Neuronal stem cell (in vitro differentiated cells): ENCODE measurements at regions not wholly inside any gene's neighbourhood (a gene's known extent, or its start where the extent isn't known, plus 50 kb on each side); places are given as distances from the start of the nearest gene placed in this dataset.

Experiments
- DNase-seq: peaks from one replicate; pipeline ENCODE4 v3.0.0-alpha.2; 2013; ENCODE audit warnings: low spot score
- H2AFZ ChIP-seq: one replicate; pipeline ENCODE4 v1.6.1; 2013; ENCODE audit warnings: mild to moderate bottlenecking, low read length, inconsistent platforms
- H2AK5ac ChIP-seq: 2 replicates; pipeline ENCODE4 v1.6.1; 2013; ENCODE audit warnings: low read depth, mild to moderate bottlenecking, inconsistent platforms, low read length, moderate library complexity, mixed read lengths
- H2BK120ac ChIP-seq: 2 replicates; pipeline ENCODE4 v1.6.1; 2013; ENCODE audit warnings: low read depth, mild to moderate bottlenecking, inconsistent platforms, low read length, moderate library complexity, mixed read lengths
- H2BK12ac ChIP-seq: one replicate; pipeline ENCODE4 v1.6.1; 2013; ENCODE audit warnings: low read length, inconsistent platforms
- H2BK15ac ChIP-seq: 2 replicates; pipeline ENCODE4 v1.6.1; 2013; ENCODE audit warnings: mild to moderate bottlenecking, low read length, inconsistent platforms, mixed read lengths
- H2BK5ac ChIP-seq: one replicate; pipeline ENCODE4 v1.6.1; 2013; ENCODE audit warnings: inconsistent platforms, mild to moderate bottlenecking, low read length, moderate library complexity
- H3K14ac ChIP-seq: one replicate; pipeline ENCODE4 v1.6.1; 2013; ENCODE audit warnings: low read length, inconsistent platforms
- H3K18ac ChIP-seq: 2 replicates; pipeline ENCODE4 v1.6.1; 2013; ENCODE audit warnings: low read length, inconsistent platforms
- H3K23ac ChIP-seq: 2 replicates; pipeline ENCODE4 v1.6.1; 2013; ENCODE audit warnings: low read depth, mild to moderate bottlenecking, mixed read lengths, low read length, inconsistent platforms; ENCODE audit not compliant: poor library complexity
- H3K27ac ChIP-seq: replicated peaks from 3 replicates; pipeline ENCODE4 v1.5.1; 2013; ENCODE audit warnings: low read length, inconsistent platforms
- H3K27me3 ChIP-seq, 3 experiments: 2 replicates each; pipeline ENCODE4 v1.6.1; 2013; ENCODE audit warnings: low read length in 3 of 3, mild to moderate bottlenecking in 2 of 3, inconsistent platforms in 1 of 3, low read depth in 1 of 3, mixed read lengths in 1 of 3, moderate library complexity in 1 of 3; ENCODE audit not compliant: control insufficient read depth in 3 of 3, insufficient read depth in 3 of 3
- H3K36me3 ChIP-seq, 2 donors: replicated peaks in 1 of 2; 2 replicates each; pipeline ENCODE4 v1.6.1; 2013; ENCODE audit warnings: low read length in 2 of 2; ENCODE audit not compliant: control insufficient read depth in 2 of 2, insufficient read depth in 2 of 2
- H3K4ac ChIP-seq: 2 replicates; pipeline ENCODE4 v1.6.1; 2013; ENCODE audit warnings: inconsistent platforms, mild to moderate bottlenecking, low read length, moderate library complexity
- H3K4me1 ChIP-seq, 2 donors: 1 replicate in 1 of 2; 2 replicates in 1 of 2; pipeline ENCODE4 v1.6.1; 2013; ENCODE audit warnings: low read length in 2 of 2, low read depth in 1 of 2; ENCODE audit not compliant: control insufficient read depth in 2 of 2, insufficient read depth in 1 of 2
- H3K4me2 ChIP-seq: one replicate; pipeline ENCODE4 v1.6.1; 2013; ENCODE audit warnings: mild to moderate bottlenecking, low read length, inconsistent platforms; ENCODE audit not compliant: insufficient read depth, poor library complexity, severe bottlenecking
- H3K4me3 ChIP-seq, 2 donors: 2 replicates each; pipeline ENCODE4 v1.5.1; 2013; ENCODE audit warnings: low read length in 2 of 2, mild to moderate bottlenecking in 2 of 2, inconsistent platforms in 1 of 2, moderate library complexity in 1 of 2
- H3K79me1 ChIP-seq: one replicate; pipeline ENCODE4 v1.6.1; 2013; ENCODE audit warnings: low read depth, mild to moderate bottlenecking, inconsistent platforms, low read length, moderate library complexity
- H3K9ac ChIP-seq: one replicate; pipeline ENCODE4 v1.6.1; 2013; ENCODE audit warnings: mild to moderate bottlenecking, low read depth, low read length, inconsistent platforms; ENCODE audit not compliant: poor library complexity
- H3K9me3 ChIP-seq, 2 donors: replicated peaks in 1 of 2; 2 replicates each; pipeline versions ENCODE3 to v1.6.1; 2013; ENCODE audit warnings: low read length in 2 of 2, mild to moderate bottlenecking in 2 of 2, inconsistent platforms in 1 of 2, low read depth in 1 of 2, mixed read lengths in 1 of 2, moderate library complexity in 1 of 2; ENCODE audit not compliant: control insufficient read depth in 2 of 2, insufficient read depth in 1 of 2
- H4K8ac ChIP-seq: one replicate; pipeline ENCODE4 v1.6.1; 2013; ENCODE audit warnings: low read depth, mild to moderate bottlenecking, inconsistent platforms, low read length, moderate library complexity
- H4K91ac ChIP-seq: one replicate; pipeline ENCODE4 v1.6.1; 2013; ENCODE audit warnings: low read length, low read depth, mild to moderate bottlenecking, inconsistent platforms; ENCODE audit not compliant: poor library complexity
- WGBS, 2 donors: extraction: QIAGEN DNeasy Blood & Tissue Kit; methylation state at CpG; one replicate each; pipeline ENCODE4 v1.1.7; 2013; ENCODE audit warnings: missing lambda C conversion rate in 2 of 2, mixed read lengths in 1 of 2; ENCODE audit not compliant: insufficient read length in 2 of 2, insufficient replicate concordance in 1 of 2; ENCODE audit errors: extremely low coverage in 2 of 2; 5-methylcytosine and 5-hydroxymethylcytosine counted together

DNA sequence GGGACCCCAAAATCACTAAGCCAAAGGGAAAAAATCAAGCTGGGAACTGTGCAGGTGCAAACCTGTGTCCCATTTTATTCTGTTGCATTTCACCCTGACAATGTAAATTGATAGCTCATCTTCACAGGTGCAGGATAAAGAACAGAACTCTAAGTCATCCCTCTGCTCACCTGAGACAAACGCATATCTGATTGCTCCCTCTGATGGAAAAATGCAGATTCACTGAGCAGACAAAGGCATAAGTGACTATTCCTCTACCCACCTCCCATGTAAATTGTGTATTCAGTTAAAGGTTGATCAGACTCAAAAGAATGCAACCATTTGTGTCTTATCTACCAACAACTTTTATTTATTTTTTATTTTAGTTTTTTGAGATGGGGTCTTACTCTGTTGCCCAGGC, 644.2 kb downstream of the PTPRU start:
- Histone ChIP-seq H3K4me2 (no peak overlapping the region), H3K36me3 (no peaks in the 10 kb centered on the region), H3K18ac (no peak overlapping the region), H3K79me1 (no peaks in the 10 kb centered on the region), H2AK5ac (no peak overlapping the region), H3K9me3 (peaks cover 0 to 1% of the 10 kb centered on the region in 2 donors), H2BK12ac (no peak overlapping the region), H3K27ac (no peak overlapping the region), H3K4me1 (peaks cover 0 to 5% of the 10 kb centered on the region in 2 donors), H2BK120ac (no peak overlapping the region), H2BK15ac (no peak overlapping the region), H3K4ac (no peak overlapping the region), H2BK5ac (no peak overlapping the region), H3K4me3 (no peak overlapping the region), H4K91ac (no peak overlapping the region), H3K27me3 (peaks cover 0 to 2% (median 0%) of the 10 kb centered on the region in 3 experiments), H3K14ac (no peak overlapping the region), H3K23ac (no peak overlapping the region), H4K8ac (no peak overlapping the region), H2AFZ (no peak overlapping the region), H3K9ac (no peak overlapping the region)
- no peak for DNase-seq
- WGBS, 2 donors, result no CpG with 5 or more reads among the region's 1 CpG

DNA sequence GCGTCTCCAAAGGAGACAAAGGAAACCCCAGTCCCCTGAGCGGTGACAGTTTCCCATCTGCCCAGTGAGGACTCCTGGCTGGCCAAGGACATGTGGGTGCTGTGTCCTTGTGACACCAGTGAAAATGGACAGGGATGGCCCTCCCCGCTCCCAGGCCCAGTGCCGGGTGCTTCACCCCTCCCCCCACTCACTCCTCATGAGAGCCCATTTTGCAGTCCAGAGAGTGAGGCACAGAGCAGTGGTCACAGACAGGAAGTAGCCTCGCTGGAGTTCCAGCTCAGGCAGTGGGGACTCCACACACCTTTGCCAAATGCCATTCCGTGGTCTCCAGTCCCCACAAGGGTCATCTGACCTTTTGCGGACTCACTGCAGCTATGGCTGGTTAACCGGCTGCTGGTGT, 642.9 kb downstream of the PTPRU start:
- peaks cover 0 to 5% of the 10 kb centered on the region in 2 donors for H3K4me1 ChIP-seq
- no peak overlapping the region for H2BK12ac ChIP-seq
- no peak overlapping the region for H2BK120ac ChIP-seq
- H3K4me2 ChIP-seq, result no peak overlapping the region
- H3K14ac ChIP-seq, result no peak overlapping the region
- peaks cover 0 to 2% (median 0%) of the 10 kb centered on the region in 3 experiments for H3K27me3 ChIP-seq
- no peak overlapping the region for H2BK5ac ChIP-seq
- H3K18ac ChIP-seq, result peak overlapping the region; percentile 35
- no peak overlapping the region for H3K4ac ChIP-seq
- no peak for DNase-seq
- H3K4me3 ChIP-seq, result no peak overlapping the region
- no peak overlapping the region for H2BK15ac ChIP-seq
- WGBS, 2 donors, result no CpG with 5 or more reads among the region's 8 CpGs
- H2AK5ac ChIP-seq, result no peak overlapping the region
- no peak overlapping the region for H3K23ac ChIP-seq
- H3K36me3 ChIP-seq, result no peaks in the 10 kb centered on the region
- H4K91ac ChIP-seq, result no peak overlapping the region
- H3K9ac ChIP-seq, result no peak overlapping the region
- H4K8ac ChIP-seq, result no peak overlapping the region
- no peak overlapping the region for H2AFZ ChIP-seq
- no peaks in the 10 kb centered on the region for H3K79me1 ChIP-seq
- no peak overlapping the region for H3K27ac ChIP-seq
- peaks cover 0 to 1% of the 10 kb centered on the region in 2 donors for H3K9me3 ChIP-seq

DNA sequence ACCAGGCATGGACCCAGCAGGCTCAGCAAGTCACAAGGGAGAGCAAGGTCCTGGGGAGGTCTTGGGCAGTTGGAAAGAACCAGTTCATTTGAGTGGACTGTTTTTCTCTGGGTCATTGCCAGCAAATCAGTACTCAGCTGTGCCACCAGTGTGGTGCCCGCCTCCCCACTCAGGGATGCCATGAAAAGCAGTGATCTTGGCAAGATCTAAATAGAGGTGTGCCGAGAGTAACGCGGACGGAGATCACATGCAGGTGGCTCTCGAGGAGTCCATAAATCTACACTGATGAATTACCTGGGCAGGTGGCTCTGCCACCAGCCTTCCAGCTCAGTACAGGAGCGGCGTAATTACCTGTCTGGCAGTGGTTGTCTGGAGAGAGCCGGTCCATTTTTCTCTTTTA, 642.2 kb downstream of the PTPRU start:
- Histone ChIP-seq H3K18ac (no peak overlapping the region), H2AK5ac (no peak overlapping the region), H3K4me2 (no peak overlapping the region), H2BK120ac (no peak overlapping the region), H2AFZ (no peak overlapping the region), H3K9me3 (peaks cover 0 to 1% of the 10 kb centered on the region in 2 donors), H2BK12ac (no peak overlapping the region), H3K23ac (no peak overlapping the region), H3K4me3 (no peak overlapping the region), H3K14ac (no peak overlapping the region), H2BK5ac (no peak overlapping the region), H3K4me1 (peaks cover 0 to 5% of the 10 kb centered on the region in 2 donors), H4K91ac (no peak overlapping the region), H2BK15ac (no peak overlapping the region), H3K79me1 (no peaks in the 10 kb centered on the region), H3K27me3 (peaks cover 0 to 2% (median 0%) of the 10 kb centered on the region in 3 experiments), H3K36me3 (no peaks in the 10 kb centered on the region), H3K27ac (no peak overlapping the region), H4K8ac (no peak overlapping the region), H3K4ac (no peak overlapping the region), H3K9ac (no peak overlapping the region)
- DNase-seq, result no peak
- WGBS, 2 donors, result no CpG with 5 or more reads among the region's 9 CpGs

DNA sequence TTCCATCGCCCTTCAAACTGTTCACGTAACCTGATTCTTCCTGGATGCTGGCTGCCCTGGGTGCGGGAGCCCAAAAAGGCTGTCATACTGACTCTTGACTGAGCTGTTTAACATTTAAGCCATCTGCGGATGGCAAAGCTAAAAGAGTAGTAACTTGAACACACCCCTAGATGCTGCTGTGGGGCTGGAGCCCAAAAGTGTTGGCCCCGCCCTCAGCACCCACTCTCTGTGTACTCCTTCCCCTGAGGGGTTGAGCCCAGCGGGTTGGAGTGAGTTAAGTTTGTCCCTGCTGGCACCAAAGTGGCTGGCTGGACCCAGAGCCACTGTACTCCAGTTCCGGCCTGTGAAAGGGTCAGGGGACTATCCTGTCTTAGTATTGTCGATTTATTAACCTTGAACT, 640.6 kb downstream of the PTPRU start:
- no CpG with 5 or more reads among the region's 8 CpGs for WGBS, 2 donors
- H3K9ac ChIP-seq, result no peak overlapping the region
- H3K4me1 ChIP-seq, result no peaks in the 10 kb centered on the region
- H3K14ac ChIP-seq, result no peak overlapping the region
- H2BK120ac ChIP-seq, result no peak overlapping the region
- H2AK5ac ChIP-seq, result no peak overlapping the region
- no peak overlapping the region for H3K4ac ChIP-seq
- H2BK12ac ChIP-seq, result no peak overlapping the region
- H4K91ac ChIP-seq, result no peak overlapping the region
- no peak overlapping the region for H3K4me3 ChIP-seq
- no peaks in the 10 kb centered on the region for H3K36me3 ChIP-seq
- peaks cover 0 to 1% of the 10 kb centered on the region in 2 donors for H3K9me3 ChIP-seq
- no peak overlapping the region for H3K4me2 ChIP-seq
- H2AFZ ChIP-seq, result no peak overlapping the region
- no peak overlapping the region for H3K18ac ChIP-seq
- DNase-seq, result no peak
- no peak overlapping the region for H3K23ac ChIP-seq
- no peak overlapping the region for H2BK15ac ChIP-seq
- no peak overlapping the region for H4K8ac ChIP-seq
- no peak overlapping the region for H2BK5ac ChIP-seq
- no peaks in the 10 kb centered on the region for H3K79me1 ChIP-seq
- no peaks in the 10 kb centered on the region for H3K27me3 ChIP-seq
- H3K27ac ChIP-seq, result no peak overlapping the region
